Neural cell (in vitro differentiated cells): ENCODE measurements at regions not wholly inside any gene's neighbourhood (a gene's known extent, or its start where the extent isn't known, plus 50 kb on each side); places are given as distances from the start of the nearest gene placed in this dataset.

Experiments used
- H2AFZ ChIP-seq: fragments of 200-600, 300-800 bp; sonication (generic), shearing (Covaris generic); 2 replicates; pipeline ENCODE4 v1.6.0; 2014; ENCODE audit warnings: low read depth, mild to moderate bottlenecking, antibody characterized with exemption, low read length, moderate library complexity
- H3F3A ChIP-seq: fragments of 200-600 bp; shearing (Covaris generic); 2 replicates; pipeline ENCODE4 v1.6.1; 2016; ENCODE audit warnings: mild to moderate bottlenecking, moderate library complexity, mixed read lengths, antibody characterized with exemption, low read length; ENCODE audit not compliant: insufficient read depth, poor library complexity, severe bottlenecking
- H3K27ac ChIP-seq: fragments of 200-600, 300-800 bp; sonication (generic), shearing (Covaris generic); 2 replicates; pipeline ENCODE4 v1.5.1; 2014; ENCODE audit warnings: mild to moderate bottlenecking, low read length, moderate library complexity
- H3K27me3 ChIP-seq: fragments of 300-800, 200-600 bp; sonication (generic), shearing (Covaris generic); 2 replicates; pipeline ENCODE4 v1.6.0; 2014; ENCODE audit warnings: mild to moderate bottlenecking, low read depth, low read length, moderate library complexity; ENCODE audit not compliant: insufficient read depth
- H3K36me3 ChIP-seq: fragments of 300-800, 200-600 bp; sonication (generic), shearing (Covaris generic); 2 replicates; pipeline ENCODE4 v1.5.1; 2014; ENCODE audit warnings: mild to moderate bottlenecking, antibody characterized with exemption, low read length, moderate library complexity; ENCODE audit not compliant: insufficient read depth
- H3K4me2 ChIP-seq: fragments of 300-800, 200-600 bp; sonication (generic), shearing (Covaris generic); 2 replicates; pipeline ENCODE4 v1.6.0; 2014; ENCODE audit warnings: mild to moderate bottlenecking, low read length
- H3K4me3 ChIP-seq: fragments of 300-800, 200-600 bp; sonication (generic), shearing (Covaris generic); 2 replicates; pipeline ENCODE4 v1.5.1; 2014; ENCODE audit warnings: mild to moderate bottlenecking, low read length, moderate library complexity
- H3K79me2 ChIP-seq: fragments of 200-600 bp; shearing (Covaris generic); replicated peaks from 2 replicates; pipeline ENCODE4 v1.6.0; 2014; ENCODE audit warnings: mild to moderate bottlenecking, low read length, moderate library complexity; ENCODE audit not compliant: insufficient read depth
- H3K9ac ChIP-seq: fragments of 300-800, 200-600 bp; sonication (generic), shearing (Covaris generic); 2 replicates; pipeline ENCODE4 v1.6.1; 2016; ENCODE audit warnings: mild to moderate bottlenecking, low read length, mixed read lengths
- H3K9me2 ChIP-seq: fragments of 200-600 bp; shearing (Covaris generic); 2 replicates; pipeline ENCODE4 v1.6.1; 2016; ENCODE audit warnings: mild to moderate bottlenecking, low read length, mixed read lengths; ENCODE audit not compliant: insufficient read depth
- H3K9me3 ChIP-seq: fragments of 200-600, 300-800 bp; sonication (generic), shearing (Covaris generic); 2 replicates; pipeline ENCODE4 v1.6.1; 2016; ENCODE audit warnings: mild to moderate bottlenecking, mixed run types, low read length, moderate library complexity, mixed read lengths
- H4K20me1 ChIP-seq: fragments of 200-600 bp; shearing (Covaris generic); 2 replicates; pipeline ENCODE4 v1.6.1; 2016; ENCODE audit warnings: mild to moderate bottlenecking, mixed run types; ENCODE audit not compliant: insufficient read depth
- CTCF ChIP-seq: fragments of 450-650 bp; IDR thresholded peaks from 2 replicates; pipeline ENCODE4 v1.5.1; 2014; ENCODE audit warnings: antibody characterized with exemption, mild to moderate bottlenecking, moderate library complexity; ENCODE audit not compliant: poor library complexity, severe bottlenecking
- EP300 ChIP-seq: fragments of 450-650 bp; conservative IDR thresholded peaks from 2 replicates; pipeline ENCODE4 v1.6.1; 2014; ENCODE audit warnings: antibody characterized with exemption, mild to moderate bottlenecking, moderate library complexity; ENCODE audit not compliant: poor library complexity, severe bottlenecking
- EZH2 ChIP-seq: fragments of 200-600, 300-800 bp; shearing (Covaris generic), sonication (generic); IDR thresholded peaks from 2 replicates; pipeline ENCODE4 v1.6.1; 2014; ENCODE audit warnings: antibody characterized with exemption, low read length, borderline replicate concordance, mild to moderate bottlenecking; ENCODE audit not compliant: insufficient read depth, poor library complexity, severe bottlenecking
- MXI1 ChIP-seq: fragments of 450-650 bp; conservative IDR thresholded peaks from 2 replicates; pipeline ENCODE4 v1.6.1; 2014; ENCODE audit warnings: antibody characterized with exemption, mild to moderate bottlenecking; ENCODE audit not compliant: poor library complexity, severe bottlenecking
- POLR2AphosphoS5 ChIP-seq: IDR thresholded peaks from 2 replicates; pipeline ENCODE4 v1.6.1; 2012
- RAD21 ChIP-seq: fragments of 450-650 bp; conservative IDR thresholded peaks from 2 replicates; pipeline ENCODE4 v1.6.1; 2014; ENCODE audit warnings: antibody characterized with exemption, mild to moderate bottlenecking, moderate library complexity
- REST ChIP-seq: IDR thresholded peaks from 2 replicates; pipeline ENCODE4 v1.6.1; 2012; ENCODE audit warnings: borderline replicate concordance
- SMC3 ChIP-seq: fragments of 450-650 bp; conservative IDR thresholded peaks from 2 replicates; pipeline ENCODE4 v1.6.1; 2014; ENCODE audit warnings: antibody characterized with exemption, mild to moderate bottlenecking, moderate library complexity; ENCODE audit not compliant: poor library complexity
- TAF1 ChIP-seq: IDR thresholded peaks from 2 replicates; pipeline ENCODE4 v1.6.1; 2012; ENCODE audit warnings: low read depth

DNA sequence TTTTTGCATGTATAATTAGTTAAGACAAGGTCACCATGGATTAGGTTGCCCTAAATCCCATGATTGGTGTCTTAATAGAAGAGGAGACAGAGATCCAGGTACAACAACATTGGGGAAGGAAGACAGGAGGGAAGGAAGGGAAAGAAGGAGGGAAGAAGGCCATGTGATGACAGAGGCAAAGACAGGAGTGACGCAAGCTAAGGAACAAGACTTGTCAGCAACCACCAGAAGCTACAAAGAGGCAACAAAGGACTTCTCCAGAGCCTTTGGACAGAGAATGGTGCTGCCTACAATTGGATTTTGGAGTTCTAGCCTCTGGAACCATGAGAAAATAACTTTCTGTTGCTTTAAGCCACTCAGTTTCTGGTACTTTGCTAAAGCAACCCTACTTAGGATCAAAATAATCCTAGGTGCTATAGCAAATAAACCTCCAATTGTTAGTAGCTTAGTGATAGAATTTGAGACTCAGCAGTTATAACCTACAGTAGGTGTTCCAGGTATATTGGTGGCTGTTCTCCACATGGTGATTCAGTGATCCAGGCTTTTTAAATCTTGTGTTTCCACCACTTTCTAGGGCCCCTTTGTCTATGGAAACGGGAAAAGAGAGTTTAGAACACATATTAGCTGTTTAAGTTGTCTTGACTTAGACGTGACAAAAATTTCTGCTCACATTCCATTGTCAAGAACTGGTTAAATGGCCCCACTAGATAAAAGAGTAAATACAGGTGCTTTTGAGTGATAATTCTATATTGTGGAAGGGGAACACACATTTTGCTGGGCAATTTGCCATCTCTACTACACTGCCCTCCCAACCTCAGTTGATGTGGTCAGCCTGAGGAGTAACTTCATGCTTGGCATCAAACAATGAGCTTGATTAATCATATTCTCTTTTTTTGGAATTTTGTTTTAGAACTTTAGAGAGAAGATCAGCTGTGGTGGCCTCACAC is 70.5 kb upstream of the SP4 start:
- Histone ChIP-seq H3K36me3 (no peaks in the 10 kb centered on the region), H3K9ac (no peak overlapping the region), H3K9me2 (no peaks in the 10 kb centered on the region), H4K20me1 (no peaks in the 10 kb centered on the region), H3K4me2 (no peak overlapping the region), H3K27ac (no peak overlapping the region), H2AFZ (no peak overlapping the region), H3K27me3 (no peaks in the 10 kb centered on the region), H3F3A (no peaks in the 10 kb centered on the region), H3K79me2 (no peaks in the 10 kb centered on the region), H3K4me3 (no peak overlapping the region), H3K9me3 (no peaks in the 10 kb centered on the region)
- no peak for TF ChIP-seq EP300
- no peak for TF ChIP-seq CTCF
- TF ChIP-seq MXI1: no peak
- no peak for TF ChIP-seq REST
- no peak for TF ChIP-seq POLR2AphosphoS5
- no peak for TF ChIP-seq TAF1
- TF ChIP-seq SMC3: no peak
- no peak for TF ChIP-seq RAD21
- no peak for TF ChIP-seq EZH2

DNA sequence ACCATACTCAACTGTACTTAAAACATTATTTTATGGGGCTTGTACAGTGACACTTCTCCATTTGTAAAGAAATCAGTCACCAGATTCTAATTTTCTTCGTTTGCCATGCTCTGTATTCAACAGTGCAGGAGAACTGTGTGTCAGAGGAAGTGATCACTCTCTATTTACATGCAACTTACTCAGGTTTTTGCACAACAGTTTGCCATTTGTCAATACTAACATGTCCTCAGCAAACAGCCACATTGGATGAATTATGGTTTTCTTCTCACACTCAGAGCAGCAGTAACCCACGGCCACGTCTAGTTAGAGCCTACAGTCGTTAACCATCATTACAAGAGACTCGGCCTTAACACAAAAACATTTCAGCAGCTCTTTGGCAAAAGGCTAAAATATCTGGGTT is 69.2 kb upstream of the SP4 start:
- no peak overlapping the region for H3K27ac ChIP-seq
- H3K9ac ChIP-seq: no peak overlapping the region
- no peak overlapping the region for H2AFZ ChIP-seq
- H3K27me3 ChIP-seq: no peaks in the 10 kb centered on the region
- H3K9me3 ChIP-seq: no peaks in the 10 kb centered on the region
- H3K4me3 ChIP-seq: no peak overlapping the region
- no peaks in the 10 kb centered on the region for H3K79me2 ChIP-seq
- H3F3A ChIP-seq: no peaks in the 10 kb centered on the region
- H4K20me1 ChIP-seq: no peaks in the 10 kb centered on the region
- H3K36me3 ChIP-seq: no peaks in the 10 kb centered on the region
- no peak for TF ChIP-seq REST
- TF ChIP-seq EP300: no peak
- no peak for TF ChIP-seq CTCF
- TF ChIP-seq TAF1: no peak
- TF ChIP-seq SMC3: no peak
- no peak for TF ChIP-seq EZH2
- TF ChIP-seq POLR2AphosphoS5: no peak
- TF ChIP-seq RAD21: no peak
- no peak for TF ChIP-seq MXI1
- no peaks in the 10 kb centered on the region for H3K9me2 ChIP-seq
- no peak overlapping the region for H3K4me2 ChIP-seq
